ENCODE measurements at regions not wholly inside any gene's neighbourhood (a gene's known extent, or its start where the extent isn't known, plus 50 kb on each side); places are given as distances from the start of the nearest gene placed in this dataset.
"Not testable (repeated sequence)": the region's sequence is repeated elsewhere in the genome, so short reads cannot be mapped to it uniquely, and the experiment has no call there.

GRCh38 chr12:46711756-46712155, 114.0 kb downstream of the SLC38A4 start:
- DNase-seq, result no peak

GRCh38 chr12:46710125-46710743, 115.6 kb downstream of the SLC38A4 start:
- no peak for DNase-seq

GRCh38 chr12:46702581-46703344, 123.0 kb downstream of the SLC38A4 start:
- DNase-seq, result no peak

GRCh38 chr12:46701356-46701755, 124.4 kb downstream of the SLC38A4 start:
- no peak for DNase-seq

GRCh38 chr12:46699986-46700385, 125.8 kb downstream of the SLC38A4 start:
- DNase-seq, result no peak

GRCh38 chr12:46698003-46698402, 127.8 kb downstream of the SLC38A4 start:
- DNase-seq, result no peak

- no peak for DNase-seq
These were observed 132.3 kb downstream of the SLC38A4 start for GRCh38 chr12:46693518-46693917.

GRCh38 chr12:46693034-46693433, 132.8 kb downstream of the SLC38A4 start:
- no peak for DNase-seq

GRCh38 chr12:46692606-46693005, 133.2 kb downstream of the SLC38A4 start:
- no peak for DNase-seq

GRCh38 chr12:46686267-46686942, 139.4 kb downstream of the SLC38A4 start:
- DNase-seq, result no peak

GRCh38 chr12:46684243-46684642, 141.6 kb downstream of the SLC38A4 start:
- DNase-seq, result not testable (repeated sequence)

- DNase-seq, result no peak
These were observed 143.6 kb downstream of the SLC38A4 start for GRCh38 chr12:46682148-46682547.

- DNase-seq, result no peak
These were observed 145.3 kb downstream of the SLC38A4 start for GRCh38 chr12:46680506-46680905.

GRCh38 chr12:46679754-46680153, 146.0 kb downstream of the SLC38A4 start:
- DNase-seq, result no peak

- DNase-seq, result no peak
These were observed 147.4 kb downstream of the SLC38A4 start for GRCh38 chr12:46678426-46678825.

- no peak for DNase-seq
These were observed 148.0 kb downstream of the SLC38A4 start for GRCh38 chr12:46677749-46678148.

- DNase-seq, result no peak
These were observed 148.8 kb downstream of the SLC38A4 start for GRCh38 chr12:46676797-46677520.

GRCh38 chr12:46676396-46676795, 149.4 kb downstream of the SLC38A4 start:
- no peak for DNase-seq

GRCh38 chr12:46675736-46676135, 150.1 kb downstream of the SLC38A4 start:
- no peak for DNase-seq

- DNase-seq, result no peak
These were observed 151.0 kb downstream of the SLC38A4 start for GRCh38 chr12:46674800-46675199.

- DNase-seq, result no peak
These were observed 151.7 kb downstream of the SLC38A4 start for GRCh38 chr12:46674129-46674528.

- no peak for DNase-seq
These were observed 154.7 kb downstream of the SLC38A4 start for GRCh38 chr12:46671102-46671501.

GRCh38 chr12:46670636-46671035, 155.2 kb downstream of the SLC38A4 start:
- no peak for DNase-seq

Data from activated gamma-delta T cell treated with Interleukin-2 at 50 U/mL for 16 hours (primary cell).